GM21390 (cell line): ENCODE measurements at regions not wholly inside any gene's neighbourhood (a gene's known extent, or its start where the extent isn't known, plus 50 kb on each side); places are given as distances from the start of the nearest gene placed in this dataset.
"Not testable (repeated sequence)": the region's sequence is repeated elsewhere in the genome, so short reads cannot be mapped to it uniquely, and the experiment has no call there.

ENCODE experiments used
- ATAC-seq: cut with Tn5 transposase; IDR thresholded peaks from one replicate; pipeline ENCODE4 v1.9.1; 2021; ENCODE audit not compliant: unreplicated experiment

GRCh38 chr11:134494395-134494794 lies 82.4 kb upstream of the B3GAT1 start:
- ATAC-seq = not testable (repeated sequence)

GRCh38 chr11:134492411-134492810 lies 80.4 kb upstream of the B3GAT1 start:
- ATAC-seq = not testable (repeated sequence)

- no peak for ATAC-seq
Observed at GRCh38 chr11:134489728-134490127, 77.7 kb upstream of the B3GAT1 start.

GRCh38 chr11:134488913-134489312 lies 76.9 kb upstream of the B3GAT1 start:
- no peak for ATAC-seq

GRCh38 chr11:134488512-134488911 lies 76.5 kb upstream of the B3GAT1 start:
- ATAC-seq = no peak

- no peak for ATAC-seq
Observed at GRCh38 chr11:134487696-134488095, 75.7 kb upstream of the B3GAT1 start.

- no peak for ATAC-seq
Observed at GRCh38 chr11:134486704-134487103, 74.7 kb upstream of the B3GAT1 start.

DNA sequence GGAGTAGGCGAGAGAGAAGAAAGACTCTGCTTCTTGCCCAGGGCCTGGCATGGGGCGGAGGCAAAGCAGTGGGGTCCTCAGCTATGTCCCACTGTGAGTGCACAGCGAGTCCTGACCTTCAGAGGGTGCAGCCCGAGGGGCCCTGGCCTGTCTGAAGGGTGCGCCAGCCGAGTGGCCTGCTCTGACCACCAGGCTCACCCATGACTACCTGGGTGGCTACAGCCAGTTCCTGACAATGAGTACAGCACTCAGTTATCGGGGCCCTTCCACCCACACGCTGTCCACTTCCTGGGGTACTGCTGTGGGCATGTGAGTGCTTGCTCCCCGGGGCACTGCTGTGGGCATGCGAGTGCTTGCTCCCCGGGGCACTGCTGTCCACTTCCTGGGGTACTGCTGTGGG lies 74.1 kb upstream of the B3GAT1 start:
- no peak for ATAC-seq

- no peak for ATAC-seq
Observed at GRCh38 chr11:134485316-134485715, 73.3 kb upstream of the B3GAT1 start.

GRCh38 chr11:134483857-134484256 lies 71.8 kb upstream of the B3GAT1 start:
- no peak for ATAC-seq

- no peak for ATAC-seq
Observed at GRCh38 chr11:134483291-134483690, 71.2 kb upstream of the B3GAT1 start.

DNA sequence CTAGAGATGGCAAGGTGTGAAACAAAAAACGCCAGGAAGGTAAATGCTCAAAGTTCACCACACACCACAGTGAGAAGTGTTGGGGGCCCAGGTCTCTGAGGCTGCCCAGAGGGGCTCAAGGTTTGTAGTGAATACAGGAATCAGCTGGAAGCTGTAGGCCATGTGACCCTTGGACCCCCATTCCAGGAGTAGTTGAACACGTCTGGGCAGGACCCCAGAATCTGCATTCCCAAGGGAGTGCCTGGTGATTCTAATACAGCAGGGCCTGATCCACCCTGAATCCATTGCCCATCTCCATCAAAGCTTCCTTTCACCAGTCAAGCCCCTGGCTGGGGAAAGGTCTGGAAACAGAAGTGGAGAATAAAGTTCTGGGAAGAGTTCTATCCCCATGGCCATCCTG lies 70.8 kb upstream of the B3GAT1 start:
- no peak for ATAC-seq

- ATAC-seq = no peak
Observed at GRCh38 chr11:134481933-134482527, 70.0 kb upstream of the B3GAT1 start.

- ATAC-seq = no peak
Observed at GRCh38 chr11:134481135-134481534, 69.1 kb upstream of the B3GAT1 start.

DNA sequence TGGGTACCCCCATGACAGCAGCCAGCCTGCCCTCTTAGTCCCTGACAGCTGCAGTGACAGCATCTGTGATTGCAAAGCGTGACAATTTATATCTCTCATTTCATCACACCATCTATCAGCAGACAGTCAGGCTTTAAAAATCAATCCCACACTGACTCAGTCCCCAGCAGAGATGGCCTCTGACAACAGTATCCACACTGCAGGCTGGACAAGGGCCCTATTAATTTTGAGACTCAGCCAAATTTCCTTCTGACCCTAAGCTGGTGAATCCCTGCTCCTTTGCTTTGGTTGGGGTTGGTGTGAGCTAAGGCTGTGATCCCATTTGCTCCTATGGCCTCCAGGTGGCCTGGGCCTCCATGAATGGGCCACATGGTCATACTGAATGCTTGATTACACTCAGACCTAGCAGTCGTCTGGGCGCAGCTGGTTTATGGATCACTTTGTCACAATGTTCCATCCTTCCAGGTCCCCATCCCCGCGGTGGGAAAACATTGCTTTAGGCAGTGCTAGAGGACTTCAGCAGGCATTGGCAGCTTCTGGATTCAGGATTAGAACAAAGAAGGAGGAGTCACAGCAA lies 68.2 kb upstream of the B3GAT1 start:
- ATAC-seq = no peak

GRCh38 chr11:134479206-134480135 lies 67.4 kb upstream of the B3GAT1 start:
- ATAC-seq = no peak

DNA sequence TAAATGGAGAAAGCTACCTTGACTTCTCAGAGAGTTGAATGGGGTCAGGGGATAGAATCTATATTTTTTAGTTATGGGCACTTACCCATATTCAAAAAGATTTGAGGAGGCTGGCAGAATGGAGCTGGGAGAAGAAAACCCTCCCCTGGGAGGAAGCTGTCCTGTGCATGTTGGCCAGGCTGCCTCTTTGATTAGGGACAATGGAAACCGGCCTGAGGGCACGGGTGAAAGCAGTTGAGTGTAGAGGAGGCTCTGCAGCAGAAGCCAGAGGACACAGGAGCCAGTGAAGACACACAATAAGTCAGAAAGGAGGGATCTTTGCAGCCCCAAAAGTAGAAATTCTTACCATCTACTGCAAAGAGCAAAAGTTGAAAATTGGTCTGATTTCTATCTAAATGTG lies 66.6 kb upstream of the B3GAT1 start:
- no peak for ATAC-seq

DNA sequence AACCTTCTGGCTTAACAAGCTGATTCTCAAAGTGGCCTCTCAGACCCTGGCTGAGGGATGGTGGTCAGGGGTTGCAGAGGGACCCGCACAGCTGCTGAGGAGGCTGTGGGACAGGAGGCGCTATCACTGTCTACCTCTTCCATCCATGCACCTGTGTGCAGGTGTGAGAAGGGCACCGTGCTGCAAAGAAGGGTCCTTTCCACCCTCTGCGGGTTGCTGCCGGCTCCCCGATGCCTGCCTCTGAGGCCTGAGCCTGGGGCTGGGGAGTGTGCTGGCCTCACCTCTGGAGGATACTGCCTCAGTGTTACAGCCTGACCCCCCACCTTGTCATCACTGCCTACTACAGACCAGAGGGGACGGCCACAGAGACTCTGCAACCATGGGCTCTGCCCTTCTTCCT lies 66.1 kb upstream of the B3GAT1 start:
- ATAC-seq = no peak

DNA sequence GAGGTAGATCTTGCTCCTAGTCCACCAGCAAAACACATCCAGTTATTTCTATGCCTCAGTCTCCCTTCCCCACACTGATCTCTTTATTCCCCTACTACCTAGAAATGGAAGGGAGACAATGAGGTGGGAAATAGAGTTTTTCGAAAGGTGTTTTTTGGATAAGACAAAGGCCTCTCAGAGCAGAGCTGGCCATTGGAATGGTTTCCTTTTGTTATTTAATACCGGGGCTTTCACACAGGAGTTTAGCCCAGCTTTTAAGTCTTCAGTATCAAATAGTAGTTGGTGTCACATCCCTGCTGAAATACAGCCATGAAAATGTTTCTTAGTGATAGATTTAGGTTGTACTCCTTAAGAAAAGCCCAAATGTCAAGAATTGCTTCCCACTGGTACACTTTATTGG lies 65.4 kb upstream of the B3GAT1 start:
- ATAC-seq = no peak

- no peak for ATAC-seq
Observed at GRCh38 chr11:134476435-134477021, 64.5 kb upstream of the B3GAT1 start.

- ATAC-seq = no peak
Observed at GRCh38 chr11:134475951-134476350, 63.9 kb upstream of the B3GAT1 start.

- ATAC-seq = no peak
Observed at GRCh38 chr11:134474942-134475341, 62.9 kb upstream of the B3GAT1 start.
